B cell (primary cell): ENCODE measurements at regions not wholly inside any gene's neighbourhood (a gene's known extent, or its start where the extent isn't known, plus 50 kb on each side); places are given as distances from the start of the nearest gene placed in this dataset.

ENCODE experiments used
- ATAC-seq: fragments of 200-7000 bp; cut with Tn5 transposase; one replicate; pipeline ENCODE4 v1.10.0; 2021; ENCODE audit warnings: low read depth, mild to moderate bottlenecking, moderate number of reproducible peaks, moderate library complexity
- CTCF ChIA-PET: fragments of 350-600 bp; sonication (Branson Sonifier 250); formaldehyde crosslinking; loops from one replicate; lab custom pipeline; 2021; ENCODE audit warnings: antibody characterized with exemption, inconsistent platforms; lab: Charles Lee
- POLR2A ChIA-PET: fragments of 350-600 bp; sonication (Branson Sonifier 250); formaldehyde crosslinking; loops from one replicate; lab custom pipeline; 2021; ENCODE audit warnings: antibody characterized with exemption; lab: Charles Lee
- DNase-seq: peaks from one replicate; pipeline ENCODE4 v3.0.0; 2013
- H2AFZ ChIP-seq: 2 replicates; pipeline ENCODE4 v1.6.1; 2012; ENCODE audit warnings: mild to moderate bottlenecking, low read depth, low read length; ENCODE audit not compliant: insufficient read depth, poor library complexity, severe bottlenecking
- H3K27ac ChIP-seq, 2 donors: 1 replicate in 1 of 2; 2 replicates in 1 of 2; pipeline ENCODE4 v1.5.1; 2012 to 2013; ENCODE audit warnings: low read length in 2 of 2, mild to moderate bottlenecking in 2 of 2, moderate library complexity in 1 of 2
- H3K27me3 ChIP-seq, 4 experiments: fragments of 200-600 bp in 1 of 4; sonication (generic) in 1 of 4; replicated peaks in 1 of 4; 1 replicate in 2 of 4; 2 replicates in 2 of 4; pipeline versions ENCODE4 v1.6.1 to v1.7.0; 2013 to 2016; ENCODE audit warnings: low read length in 3 of 4, mild to moderate bottlenecking in 2 of 4, mixed read lengths in 1 of 4, moderate library complexity in 1 of 4; ENCODE audit not compliant: insufficient read depth in 4 of 4, control insufficient read depth in 3 of 4; ENCODE audit errors: control extremely low read depth in 1 of 4
- H3K36me3 ChIP-seq, 2 experiments: replicated peaks in 1 of 2; 1 replicate in 1 of 2; 2 replicates in 1 of 2; pipeline versions ENCODE4 v1.6.1 to v1.7.1; 2013; ENCODE audit warnings: low read length in 1 of 2; ENCODE audit not compliant: insufficient read depth in 2 of 2, control insufficient read depth in 1 of 2; ENCODE audit errors: control extremely low read depth in 1 of 2, extremely low read depth in 1 of 2
- H3K4me1 ChIP-seq, 2 donors: fragments of 200-600 bp in 1 of 2; sonication (generic) in 1 of 2; 1 replicate in 1 of 2; 2 replicates in 1 of 2; pipeline versions ENCODE4 v1.5.1 to v1.6.1; 2013 to 2017; ENCODE audit warnings: low read length in 2 of 2; ENCODE audit not compliant: control insufficient read depth in 2 of 2, insufficient read depth in 2 of 2
- H3K4me2 ChIP-seq: replicated peaks from 2 replicates; pipeline ENCODE3; 2012; ENCODE audit warnings: mild to moderate bottlenecking, low read depth, low read length; ENCODE audit not compliant: poor library complexity, severe bottlenecking
- H3K4me3 ChIP-seq, 5 experiments: fragments of 200-600 bp in 1 of 5; sonication (generic) in 1 of 5; 1 replicate in 3 of 5; 2 replicates in 2 of 5; pipeline versions ENCODE4 v1.5.1 to v1.7.0; 2011 to 2016; ENCODE audit warnings: low read length in 4 of 5, mild to moderate bottlenecking in 4 of 5, low read depth in 2 of 5, control low read depth in 1 of 5, moderate library complexity in 1 of 5; ENCODE audit not compliant: insufficient read depth in 1 of 5; ENCODE audit errors: control extremely low read depth in 1 of 5, extremely low read depth in 1 of 5
- H3K79me2 ChIP-seq: fragments of 200-600 bp; sonication (generic); one replicate; pipeline ENCODE4 v1.6.0; 2016; ENCODE audit warnings: low read length; ENCODE audit not compliant: control insufficient read depth, insufficient read depth
- H3K9ac ChIP-seq: fragments of 200-600 bp; sonication (generic); 2 replicates; pipeline ENCODE4 v1.6.1; 2017; ENCODE audit warnings: mild to moderate bottlenecking, low read length, moderate library complexity
- H3K9me3 ChIP-seq, 3 donors: one replicate each; pipeline versions ENCODE4 v1.6.1 to v1.7.1; 2013; ENCODE audit warnings: low read length in 2 of 3; ENCODE audit not compliant: control insufficient read depth in 2 of 3, insufficient read depth in 1 of 3; ENCODE audit errors: control extremely low read depth in 1 of 3
- H4K20me1 ChIP-seq: 2 replicates; pipeline ENCODE4 v1.6.0; 2012; ENCODE audit warnings: mild to moderate bottlenecking, low read length; ENCODE audit not compliant: insufficient read depth, control insufficient read depth, poor library complexity, severe bottlenecking
- H3K27ac Mint-ChIP-seq: one replicate; pipeline ENCODE4 v1.8.0; 2021; ENCODE audit warnings: mixed read lengths
- H3K27me3 Mint-ChIP-seq: one replicate; pipeline ENCODE4 v1.8.0; 2021; ENCODE audit warnings: mixed read lengths
- H3K4me1 Mint-ChIP-seq: one replicate; pipeline ENCODE4 v1.8.0; 2021; ENCODE audit warnings: mixed read lengths
- H3K4me3 Mint-ChIP-seq: one replicate; pipeline ENCODE4 v1.8.0; 2021; ENCODE audit warnings: mixed read lengths
- H3K9me3 Mint-ChIP-seq: one replicate; pipeline ENCODE4 v1.8.0; 2022; ENCODE audit warnings: mixed read lengths; ENCODE audit not compliant: insufficient read depth
- CTCF ChIP-seq: fragments of 200-600 bp; IDR thresholded peaks from one replicate; pipeline ENCODE4 v1.8.0; 2022; ENCODE audit warnings: antibody characterized with exemption, mild to moderate bottlenecking
- EZH2 ChIP-seq: IDR thresholded peaks from 2 replicates; pipeline ENCODE4 v1.6.1; 2012; ENCODE audit warnings: borderline replicate concordance, low read depth, mild to moderate bottlenecking, moderate library complexity, low read length; ENCODE audit not compliant: insufficient read depth, poor library complexity, severe bottlenecking
- WGBS: methylation state at CpG from one replicate; pipeline ENCODE4 v1.1.5; 2013; ENCODE audit warnings: missing lambda C conversion rate; ENCODE audit not compliant: insufficient coverage; 5-methylcytosine and 5-hydroxymethylcytosine counted together
- intact Hi-C: fragments of 100-400 bp; cut with micrococcal nuclease; formaldehyde crosslinking; loops from one replicate; pipeline ENCODE4 v1.10.0; 2022

- Histone ChIP-seq H3K36me3 (no peaks in the 10 kb centered on the region), H3K79me2 (no peaks in the 10 kb centered on the region), H3K27ac (no peak overlapping the region), H3K9ac (no peak overlapping the region), H3K4me1 (no peaks in the 10 kb centered on the region), H3K27me3 (no peaks in the 10 kb centered on the region), H4K20me1 (no peaks in the 10 kb centered on the region), H3K9me3 (no peaks in the 10 kb centered on the region), H3K4me2 (no peak overlapping the region), H3K4me3 (no peak overlapping the region), H2AFZ (no peak overlapping the region)
- H3K27ac Mint-ChIP-seq: no peak overlapping the region
- intact Hi-C loops: no loop called here
- no peaks in the 10 kb centered on the region for H3K9me3 Mint-ChIP-seq
- H3K27me3 Mint-ChIP-seq: no peaks in the 10 kb centered on the region
- H3K4me1 Mint-ChIP-seq: no peaks in the 10 kb centered on the region
- TF ChIP-seq EZH2 (no peak), CTCF (no peak)
- no CpG with 5 or more reads among the region's 3 CpGs for WGBS
- DNase-seq (no peak), ATAC-seq (no peak)
- H3K4me3 Mint-ChIP-seq: no peak overlapping the region
- ChIA-PET CTCF (no interaction called here), POLR2A (no interaction called here)
Observed at GRCh38 chr6:66964216-66964615, 1257.2 kb upstream of the EYS start.

GRCh38 chr6:66962082-66962481, 1255.1 kb upstream of the EYS start:
- Mint-ChIP-seq H3K4me3 (no peak overlapping the region), H3K4me1 (no peaks in the 10 kb centered on the region), H3K9me3 (no peaks in the 10 kb centered on the region), H3K27me3 (no peaks in the 10 kb centered on the region), H3K27ac (no peak overlapping the region)
- DNase-seq: no peak
- no peaks in the 10 kb centered on the region for H3K9me3 ChIP-seq
- H3K4me1 ChIP-seq: no peaks in the 10 kb centered on the region
- H3K9ac ChIP-seq: no peak overlapping the region
- no peak overlapping the region for H3K4me3 ChIP-seq
- CTCF ChIA-PET: no interaction called here
- POLR2A ChIA-PET: no interaction called here
- intact Hi-C loops: no loop called here
- H3K36me3 ChIP-seq: no peaks in the 10 kb centered on the region
- H3K27me3 ChIP-seq: no peaks in the 10 kb centered on the region
- no peak for ATAC-seq
- H3K79me2 ChIP-seq: no peaks in the 10 kb centered on the region
- no CpG with 5 or more reads among the region's 4 CpGs for WGBS
- no peak overlapping the region for H3K27ac ChIP-seq
- H4K20me1 ChIP-seq: no peaks in the 10 kb centered on the region
- TF ChIP-seq CTCF (no peak), EZH2 (no peak)
- H2AFZ ChIP-seq: no peak overlapping the region
- no peak overlapping the region for H3K4me2 ChIP-seq
